ENCODE measurements at regions not wholly inside any gene's neighbourhood (a gene's known extent, or its start where the extent isn't known, plus 50 kb on each side); places are given as distances from the start of the nearest gene placed in this dataset.

GRCh38 chr9:25975667-25976066 is 297.4 kb upstream of the TUSC1 start:
- Histone ChIP-seq H3K56ac (replicated peaks; ENCODE audit: insufficient read length, low read depth, low read length) (no peak overlapping the region), H3K36me3 (ENCODE audit: control insufficient read depth in 2 of 4, insufficient read depth in 4 of 4, low read length in 3 of 4) (no peaks in the 10 kb centered on the region), H2BK20ac (ENCODE audit: low read length) (no peak overlapping the region), H4K8ac (ENCODE audit: extremely low read depth, insufficient read depth, low read length) (no peak overlapping the region), H3K4ac (replicated peaks; ENCODE audit: insufficient read length, low read depth, low read length) (no peak overlapping the region), H3K14ac (ENCODE audit: insufficient read length) (no peak overlapping the region), H4K20me1 (replicated peaks in 1 of 2; ENCODE audit: control insufficient read depth in 1 of 2, insufficient read depth in 2 of 2, low read length in 2 of 2) (no peaks in the 10 kb centered on the region), H3K23me2 (ENCODE audit: low read depth, low read length) (no peaks in the 10 kb centered on the region; the same call in 1 of the 2 replicates), H2AFZ (ENCODE audit: low read length) (no peak overlapping the region), H2AK5ac (ENCODE audit: low read depth, low read length) (no peak overlapping the region), H2BK12ac (ENCODE audit: low read depth, low read length) (no peak overlapping the region), H2BK120ac (replicated peaks; ENCODE audit: low read depth, low read length) (no peak overlapping the region), H2BK5ac (ENCODE audit: low read depth, low read length) (no peak overlapping the region), H3K4me2 (ENCODE audit: insufficient read depth in 1 of 2, low read depth in 2 of 2, low read length in 2 of 2) (no peak overlapping the region), H3K79me1 (ENCODE audit: low read depth, low read length) (no peaks in the 10 kb centered on the region), H3K4me3 (ENCODE audit: extremely low read depth in 1 of 4, insufficient read depth in 2 of 4, low read depth in 3 of 4, low read length in 4 of 4) (no peak overlapping the region), H3K18ac (ENCODE audit: extremely low read depth, low read length) (no peak overlapping the region), H3K9ac (replicated peaks in 1 of 4; ENCODE audit: extremely low read depth in 1 of 4, low read depth in 3 of 4, low read length in 3 of 4) (no peak overlapping the region), H3K4me1 (replicated peaks in 1 of 4; ENCODE audit: control insufficient read depth in 3 of 4, insufficient read depth in 4 of 4, low read length in 3 of 4) (no peaks in the 10 kb centered on the region; a peak in 1 of 7 replicates), H4K91ac (replicated peaks; ENCODE audit: insufficient read length, low read length) (no peak overlapping the region), H3K79me2 (ENCODE audit: control insufficient read depth in 1 of 2, insufficient read depth in 2 of 2, low read length in 2 of 2) (no peaks in the 10 kb centered on the region), H3K27me3 (replicated peaks in 1 of 4; ENCODE audit: control insufficient read depth in 3 of 4, extremely low read depth in 1 of 4, insufficient read depth in 3 of 4, low read length in 3 of 4) (no peaks in the 10 kb centered on the region), H3K23ac (ENCODE audit: insufficient read length) (no peak overlapping the region), H2BK15ac (ENCODE audit: low read length) (no peak overlapping the region), H3K27ac (ENCODE audit: low read depth, low read length) (no peak overlapping the region), H3K9me3 (ENCODE audit: insufficient read depth in 2 of 2, low read depth in 1 of 2, low read length in 1 of 2) (peaks cover 3 to 7% of the 10 kb centered on the region in 2 experiments; a peak in 3 of 4 replicates), H4K5ac (ENCODE audit: insufficient read length, low read depth, low read length) (no peak overlapping the region)
- FAIRE-seq (no peak), DNase-seq (ENCODE audit: low read depth in 1 of 2, low spot score in 2 of 2) (no peak)
- ChIA-PET CTCF (ENCODE audit: partially characterized antibody) (no interaction called here), POLR2A (ENCODE audit: partially characterized antibody) (no interaction called here)
- TF ChIP-seq SIN3A (conservative IDR thresholded peaks at IDR 0.05 in 1 of 2, IDR thresholded peaks at IDR 0.05 in 1 of 2; ENCODE audit: low read depth in 1 of 2, low read length in 2 of 2) = no peak
- no peak for TF ChIP-seq SIX5 (IDR thresholded peaks at IDR 0.05; ENCODE audit: low read depth, low read length)
- TF ChIP-seq NANOG (IDR thresholded peaks at IDR 0.05; ENCODE audit: insufficient read depth, low read depth, low read length, poor library complexity, severe bottlenecking) = no peak
- 91% methylated on average over 1 of the region's 1 CpG; no CpG with 5 or more reads in 1 of the 2 experiments for WGBS, 2 experiments (ENCODE audit: extremely low coverage in 1 of 2, insufficient coverage in 1 of 2, insufficient read length in 1 of 2, insufficient replicate concordance in 2 of 2, low coverage in 1 of 2, low lambda C conversion rate in 2 of 2, missing lambda C conversion rate in 1 of 2)
